ENCODE measurements at regions not wholly inside any gene's neighbourhood (a gene's known extent, or its start where the extent isn't known, plus 50 kb on each side); places are given as distances from the start of the nearest gene placed in this dataset.
"Not testable (repeated sequence)": the region's sequence is repeated elsewhere in the genome, so short reads cannot be mapped to it uniquely, and the experiment has no call there.

- no peak for ATAC-seq
- intact Hi-C loops (cut with DNase I), result no loop called here
- no peak for DNase-seq (ENCODE audit: low spot score)
Measured at GRCh38 chr21:25199944-25200343, 407.3 kb downstream of the MRPL39 start.

- intact Hi-C loops (cut with DNase I), result no loop called here
- no peak for DNase-seq (ENCODE audit: low spot score)
- ATAC-seq, result no peak
Measured at GRCh38 chr21:25191141-25191540, 416.1 kb downstream of the MRPL39 start.

- intact Hi-C loops (cut with DNase I), result no loop called here
- no peak for DNase-seq (ENCODE audit: low spot score)
- no peak for ATAC-seq
Measured at GRCh38 chr21:25189497-25189896, 417.8 kb downstream of the MRPL39 start.

- intact Hi-C loops (cut with DNase I), result no loop called here
- ATAC-seq (no peak), DNase-seq (ENCODE audit: low spot score) (no peak)
Measured at GRCh38 chr21:25188677-25189079, 418.6 kb downstream of the MRPL39 start.

GRCh38 chr21:25186273-25186672, 421.0 kb downstream of the MRPL39 start:
- intact Hi-C loops (cut with DNase I), result no loop called here
- DNase-seq (ENCODE audit: low spot score), result no peak
- ATAC-seq, result no peak

- intact Hi-C loops (cut with DNase I), result no loop called here
- no peak for ATAC-seq
- DNase-seq (ENCODE audit: low spot score), result no peak
Measured at GRCh38 chr21:25183577-25183976, 423.7 kb downstream of the MRPL39 start.

GRCh38 chr21:25181690-25182089, 425.6 kb downstream of the MRPL39 start:
- intact Hi-C loops (cut with DNase I); ATAC-seq; DNase-seq (ENCODE audit: low spot score): not testable (repeated sequence)

GRCh38 chr21:25179116-25179515, 428.2 kb downstream of the MRPL39 start:
- no peak for ATAC-seq

GRCh38 chr21:25176637-25177412, 430.5 kb downstream of the MRPL39 start:
- intact Hi-C loops (cut with DNase I), result no loop called here
- no peak for ATAC-seq
- DNase-seq (ENCODE audit: low spot score), result no peak

More at GRCh38 chr21:25179116-25179515, 428.2 kb downstream of the MRPL39 start:
- DNase-seq (ENCODE audit: low spot score), result no peak
- intact Hi-C loops (cut with DNase I), result no loop called here

- ATAC-seq (no peak), DNase-seq (ENCODE audit: low spot score) (no peak)
- intact Hi-C loops (cut with DNase I), result no loop called here
Measured at GRCh38 chr21:25175938-25176337, 431.3 kb downstream of the MRPL39 start.

- DNase-seq (ENCODE audit: low spot score) (no peak), ATAC-seq (no peak)
- intact Hi-C loops (cut with DNase I), result no loop called here
Measured at GRCh38 chr21:25171438-25171837, 435.8 kb downstream of the MRPL39 start.

GRCh38 chr21:25170681-25171080, 436.6 kb downstream of the MRPL39 start:
- no peak for ATAC-seq
- no peak for DNase-seq (ENCODE audit: low spot score)
- intact Hi-C loops (cut with DNase I), result no loop called here

GRCh38 chr21:25169370-25169769, 437.9 kb downstream of the MRPL39 start:
- intact Hi-C loops (cut with DNase I), result no loop called here
- no peak for ATAC-seq
- no peak for DNase-seq (ENCODE audit: low spot score)

- DNase-seq (ENCODE audit: low spot score); ATAC-seq; intact Hi-C loops (cut with DNase I): not testable (repeated sequence)
Measured at GRCh38 chr21:25166904-25167303, 440.4 kb downstream of the MRPL39 start.

GRCh38 chr21:25161571-25161970, 445.7 kb downstream of the MRPL39 start:
- no peak for DNase-seq (ENCODE audit: low spot score)
- intact Hi-C loops (cut with DNase I), result no loop called here
- no peak for ATAC-seq

GRCh38 chr21:25155020-25155419, 452.3 kb downstream of the MRPL39 start:
- DNase-seq (ENCODE audit: low spot score); ATAC-seq; intact Hi-C loops (cut with DNase I): not testable (repeated sequence)

- no peak for ATAC-seq
- intact Hi-C loops (cut with DNase I), result no loop called here
Measured at GRCh38 chr21:25149022-25149421, 458.3 kb downstream of the MRPL39 start.

GRCh38 chr21:25139414-25139813, 467.9 kb downstream of the MRPL39 start:
- DNase-seq (ENCODE audit: low spot score) (no peak), ATAC-seq (no peak)
- intact Hi-C loops (cut with DNase I), result no loop called here

More at GRCh38 chr21:25149022-25149421, 458.3 kb downstream of the MRPL39 start:
- DNase-seq (ENCODE audit: low spot score), result no peak

GRCh38 chr21:25133939-25134338, 473.3 kb downstream of the MRPL39 start:
- no peak for DNase-seq (ENCODE audit: low spot score)
- intact Hi-C loops (cut with DNase I), result no loop called here
- no peak for ATAC-seq

- intact Hi-C loops (cut with DNase I), result no loop called here
- DNase-seq (ENCODE audit: low spot score) (no peak), ATAC-seq (no peak)
Measured at GRCh38 chr21:25127811-25128210, 479.5 kb downstream of the MRPL39 start.

- ATAC-seq, result no peak
- intact Hi-C loops (cut with DNase I), result no loop called here
- DNase-seq (ENCODE audit: low spot score), result no peak
Measured at GRCh38 chr21:25127007-25127406, 480.3 kb downstream of the MRPL39 start.
